ENCODE measurements at regions not wholly inside any gene's neighbourhood (a gene's known extent, or its start where the extent isn't known, plus 50 kb on each side); places are given as distances from the start of the nearest gene placed in this dataset.

- DNase-seq (ENCODE audit: low read depth), result no peak
Observed at GRCh38 chr7:96638669-96639068, 71.0 kb downstream of the SEM1 start.

GRCh38 chr7:96637522-96637921 is 72.1 kb downstream of the SEM1 start:
- no peak for DNase-seq (ENCODE audit: low read depth)

GRCh38 chr7:96636979-96637378 is 72.7 kb downstream of the SEM1 start:
- DNase-seq (ENCODE audit: low read depth), result peak; percentile 1

- DNase-seq (ENCODE audit: low read depth), result peak; percentile 14
Observed at GRCh38 chr7:96636342-96636860, 73.2 kb downstream of the SEM1 start.

- no peak for DNase-seq (ENCODE audit: low read depth)
Observed at GRCh38 chr7:96629884-96630283, 79.8 kb downstream of the SEM1 start.

GRCh38 chr7:96624954-96625353 is 84.7 kb downstream of the SEM1 start:
- DNase-seq (ENCODE audit: low read depth), result no peak

- DNase-seq (ENCODE audit: low read depth), result no peak
Observed at GRCh38 chr7:96621932-96622331, 87.7 kb downstream of the SEM1 start.

- no peak for DNase-seq (ENCODE audit: low read depth)
Observed at GRCh38 chr7:96614154-96614867, 95.3 kb downstream of the SEM1 start.

GRCh38 chr7:96612034-96612433 is 97.6 kb downstream of the SEM1 start:
- DNase-seq (ENCODE audit: low read depth), result no peak

GRCh38 chr7:96605045-96605716 is 104.5 kb downstream of the SEM1 start:
- no peak for DNase-seq (ENCODE audit: low read depth)

GRCh38 chr7:96599288-96599936 is 110.2 kb downstream of the SEM1 start:
- no peak for DNase-seq (ENCODE audit: low read depth)

GRCh38 chr7:96598421-96598820 is 111.2 kb downstream of the SEM1 start:
- no peak for DNase-seq (ENCODE audit: low read depth)

GRCh38 chr7:96596120-96596826 is 113.4 kb downstream of the SEM1 start:
- peak; percentile 3 for DNase-seq (ENCODE audit: low read depth)

GRCh38 chr7:96591900-96592676 is 117.6 kb downstream of the SEM1 start:
- peak; percentile 9 for DNase-seq (ENCODE audit: low read depth)

GRCh38 chr7:96591159-96591899 is 118.3 kb downstream of the SEM1 start:
- DNase-seq (ENCODE audit: low read depth), result no peak

GRCh38 chr7:96589038-96589437 is 120.6 kb downstream of the SEM1 start:
- no peak for DNase-seq (ENCODE audit: low read depth)

- no peak for DNase-seq (ENCODE audit: low read depth)
Observed at GRCh38 chr7:96579119-96579518, 130.5 kb downstream of the SEM1 start.

- DNase-seq (ENCODE audit: low read depth), result no peak
Observed at GRCh38 chr7:96578606-96579005, 131.0 kb downstream of the SEM1 start.

- DNase-seq (ENCODE audit: low read depth), result no peak
Observed at GRCh38 chr7:96563409-96563808, 146.2 kb downstream of the SEM1 start.

GRCh38 chr7:96562966-96563365 is 146.7 kb downstream of the SEM1 start:
- no peak for DNase-seq (ENCODE audit: low read depth)

- DNase-seq (ENCODE audit: low read depth), result no peak
Observed at GRCh38 chr7:96562458-96562857, 147.2 kb downstream of the SEM1 start.

Measured in RPMI7951 (cell line).